ENCODE measurements at regions not wholly inside any gene's neighbourhood (a gene's known extent, or its start where the extent isn't known, plus 50 kb on each side); places are given as distances from the start of the nearest gene placed in this dataset.

DNA sequence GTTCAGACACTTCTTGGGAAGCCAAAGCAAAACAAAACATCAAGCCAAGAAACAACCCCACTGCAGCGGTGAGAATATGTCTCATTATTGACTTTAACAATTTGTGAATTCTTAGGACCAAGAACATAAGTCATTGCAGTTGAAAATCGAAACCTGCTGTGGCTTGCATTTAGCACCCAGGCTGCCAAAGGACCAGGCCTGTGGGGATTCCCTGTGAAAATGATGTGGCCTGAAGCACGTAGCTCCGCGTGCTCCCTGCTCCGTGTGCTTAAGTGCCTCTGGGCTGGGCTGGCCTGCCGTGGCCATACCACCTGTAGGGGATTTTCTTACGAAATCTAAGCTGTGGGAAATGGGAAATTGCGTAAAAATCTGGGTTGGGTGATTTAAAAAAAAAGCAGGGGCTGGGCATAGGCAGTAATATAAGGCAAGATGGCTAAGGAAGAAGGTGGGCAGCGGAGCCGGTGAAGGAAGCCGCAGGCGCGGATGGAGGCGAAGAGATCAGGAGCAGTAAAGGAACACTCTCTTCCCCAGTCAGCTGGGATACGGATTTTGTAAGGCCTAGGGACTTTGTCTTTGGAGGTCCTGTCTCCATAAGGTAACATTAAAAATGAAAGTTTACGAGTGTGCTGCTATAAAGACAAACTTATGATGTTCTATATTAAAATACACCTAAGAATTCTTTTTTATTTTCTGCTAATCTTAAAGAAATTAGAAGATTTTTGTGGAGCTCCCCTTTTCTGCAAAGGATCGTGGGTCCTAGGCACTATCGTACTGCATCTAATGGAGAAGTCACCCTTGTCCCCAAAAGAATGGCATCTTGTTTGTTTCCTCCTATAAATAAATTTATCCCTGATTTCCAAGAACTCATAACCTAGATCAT, 189.6 kb upstream of the SEMA6A start:
- Histone ChIP-seq H3K27me3 (ENCODE audit: control insufficient read depth, insufficient read depth, low read length) (no peaks in the 10 kb centered on the region), H3K4me3 (ENCODE audit: low read depth, low read length) (no peak overlapping the region), H3K36me3 (ENCODE audit: control insufficient read depth, insufficient read depth, low read length) (no peaks in the 10 kb centered on the region)
- TF ChIP-seq, protein P1, sequence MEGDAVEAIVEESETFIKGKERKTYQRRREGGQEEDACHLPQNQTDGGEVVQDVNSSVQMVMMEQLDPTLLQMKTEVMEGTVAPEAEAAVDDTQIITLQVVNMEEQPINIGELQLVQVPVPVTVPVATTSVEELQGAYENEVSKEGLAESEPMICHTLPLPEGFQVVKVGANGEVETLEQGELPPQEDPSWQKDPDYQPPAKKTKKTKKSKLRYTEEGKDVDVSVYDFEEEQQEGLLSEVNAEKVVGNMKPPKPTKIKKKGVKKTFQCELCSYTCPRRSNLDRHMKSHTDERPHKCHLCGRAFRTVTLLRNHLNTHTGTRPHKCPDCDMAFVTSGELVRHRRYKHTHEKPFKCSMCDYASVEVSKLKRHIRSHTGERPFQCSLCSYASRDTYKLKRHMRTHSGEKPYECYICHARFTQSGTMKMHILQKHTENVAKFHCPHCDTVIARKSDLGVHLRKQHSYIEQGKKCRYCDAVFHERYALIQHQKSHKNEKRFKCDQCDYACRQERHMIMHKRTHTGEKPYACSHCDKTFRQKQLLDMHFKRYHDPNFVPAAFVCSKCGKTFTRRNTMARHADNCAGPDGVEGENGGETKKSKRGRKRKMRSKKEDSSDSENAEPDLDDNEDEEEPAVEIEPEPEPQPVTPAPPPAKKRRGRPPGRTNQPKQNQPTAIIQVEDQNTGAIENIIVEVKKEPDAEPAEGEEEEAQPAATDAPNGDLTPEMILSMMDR (IDR thresholded peaks at IDR 0.05; ENCODE audit: insufficient read depth, low read length, severe bottlenecking), result no peak
- FAIRE-seq (no peak), DNase-seq (ENCODE audit: low read depth) (peak; percentile 96)

DNA sequence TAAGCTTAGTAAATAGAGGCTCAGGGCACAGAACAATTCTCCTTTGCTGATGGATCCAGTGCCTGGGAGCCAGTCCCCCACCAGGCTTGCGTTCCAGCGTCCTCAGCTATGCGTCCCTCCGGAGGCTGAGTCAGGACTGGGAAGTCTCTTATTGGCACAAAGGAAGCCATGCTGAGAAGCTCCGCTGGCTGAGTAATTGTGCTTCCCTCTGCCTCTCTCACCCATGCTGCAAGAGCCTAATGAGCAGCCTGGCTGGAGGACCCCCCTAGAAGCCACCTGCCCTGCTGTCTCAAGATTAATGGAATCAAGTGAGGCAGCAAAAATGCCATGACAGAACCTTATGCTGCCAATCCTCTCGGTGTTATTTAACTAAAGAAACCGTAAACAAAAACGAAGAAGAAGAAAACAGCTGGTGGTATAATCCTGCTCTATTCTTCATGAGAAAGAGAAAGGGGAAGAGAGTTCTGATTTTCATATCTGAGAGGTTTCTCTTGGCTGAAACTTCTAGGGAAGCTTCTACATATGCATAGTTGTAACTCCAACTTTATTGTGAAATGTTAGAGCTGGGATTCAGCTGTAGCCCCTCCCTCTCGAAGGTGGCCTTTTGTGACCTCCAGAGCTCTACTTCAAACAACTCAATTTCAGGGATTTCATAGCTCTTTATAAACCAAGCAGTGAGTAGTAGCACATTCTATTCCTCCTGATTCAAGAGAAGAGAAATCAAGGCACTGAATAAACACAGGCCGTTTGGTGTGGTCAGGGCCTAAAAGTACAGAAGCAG, 185.4 kb upstream of the SEMA6A start:
- DNase-seq (ENCODE audit: low read depth), result no peak
- H3K36me3 ChIP-seq (ENCODE audit: control insufficient read depth, insufficient read depth, low read length), result no peaks in the 10 kb centered on the region
- no peak for FAIRE-seq
- H3K4me3 ChIP-seq (ENCODE audit: low read depth, low read length), result no peak overlapping the region
- TF ChIP-seq, protein P1 (IDR thresholded peaks at IDR 0.05; ENCODE audit: insufficient read depth, low read length, severe bottlenecking), result no peak
- H3K27me3 ChIP-seq (ENCODE audit: control insufficient read depth, insufficient read depth, low read length), result no peaks in the 10 kb centered on the region

DNA sequence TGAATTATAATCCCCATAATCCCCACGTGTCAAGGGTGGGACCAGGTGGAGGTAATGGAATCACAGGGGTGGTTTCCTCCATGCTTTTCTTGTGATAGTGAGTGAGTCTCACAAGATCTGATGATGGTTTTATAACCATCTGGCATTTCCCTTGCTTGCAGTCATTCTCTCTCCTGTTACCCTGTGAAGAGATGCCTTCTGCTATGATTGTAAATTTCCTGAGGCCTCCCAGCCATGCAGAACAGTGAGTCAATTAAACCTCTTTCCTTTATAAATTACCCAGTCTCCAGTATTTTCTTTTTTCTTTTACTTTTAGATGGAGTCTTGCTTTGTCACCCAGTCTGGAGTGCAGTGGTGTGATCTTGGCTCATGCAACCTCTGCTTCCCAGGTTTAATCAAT, 182.7 kb upstream of the SEMA6A start:
- DNase-seq (ENCODE audit: low read depth) (no peak), FAIRE-seq (no peak)
- Histone ChIP-seq H3K27me3 (ENCODE audit: control insufficient read depth, insufficient read depth, low read length) (no peaks in the 10 kb centered on the region), H3K36me3 (ENCODE audit: control insufficient read depth, insufficient read depth, low read length) (no peaks in the 10 kb centered on the region), H3K4me3 (ENCODE audit: low read depth, low read length) (no peak overlapping the region)
- TF ChIP-seq, protein P1 (IDR thresholded peaks at IDR 0.05; ENCODE audit: insufficient read depth, low read length, severe bottlenecking), result no peak

DNA sequence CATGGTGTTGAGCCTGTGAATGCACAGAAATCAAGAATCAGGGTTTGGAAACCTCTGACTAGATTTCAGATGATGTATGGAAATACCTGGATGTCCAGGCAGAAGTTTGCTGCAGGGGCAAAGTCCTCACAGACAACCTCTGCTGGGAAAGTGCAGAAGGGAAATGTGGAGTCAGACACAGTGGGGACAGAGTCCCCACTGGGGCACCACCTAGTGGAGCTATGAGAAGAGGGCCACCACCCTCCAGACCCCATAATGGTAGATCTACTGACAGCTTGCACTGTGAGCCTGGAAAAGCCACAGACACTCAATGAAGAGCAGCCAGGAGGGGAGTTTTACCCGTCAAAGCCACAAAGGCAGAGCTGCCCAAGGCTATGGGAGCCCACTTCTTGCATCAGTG, 181.9 kb upstream of the SEMA6A start:
- TF ChIP-seq, protein P1 (IDR thresholded peaks at IDR 0.05; ENCODE audit: insufficient read depth, low read length, severe bottlenecking), result no peak
- FAIRE-seq (no peak), DNase-seq (ENCODE audit: low read depth) (no peak)
- Histone ChIP-seq H3K27me3 (ENCODE audit: control insufficient read depth, insufficient read depth, low read length) (no peaks in the 10 kb centered on the region), H3K36me3 (ENCODE audit: control insufficient read depth, insufficient read depth, low read length) (no peaks in the 10 kb centered on the region), H3K4me3 (ENCODE audit: low read depth, low read length) (no peak overlapping the region)

DNA sequence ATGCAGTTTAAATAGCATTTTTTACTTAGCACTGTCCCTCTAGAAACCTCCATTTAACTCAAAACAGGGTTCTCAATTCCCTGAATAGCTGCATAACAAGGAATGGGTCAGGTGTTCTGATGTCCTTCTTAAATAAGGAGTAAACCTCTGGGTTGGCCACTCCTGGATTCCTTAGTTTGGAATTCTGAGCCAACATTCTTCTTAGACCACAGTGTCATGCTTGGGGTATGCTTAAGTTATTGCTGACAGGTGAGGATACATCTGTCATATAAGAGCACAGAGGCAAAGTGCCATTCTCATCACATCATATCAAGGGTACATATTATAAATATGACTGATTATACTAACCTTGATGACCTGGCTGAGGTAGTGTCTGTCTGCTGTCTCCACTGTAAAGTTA, 179.9 kb upstream of the SEMA6A start:
- Histone ChIP-seq H3K27me3 (ENCODE audit: control insufficient read depth, insufficient read depth, low read length) (no peaks in the 10 kb centered on the region), H3K36me3 (ENCODE audit: control insufficient read depth, insufficient read depth, low read length) (no peaks in the 10 kb centered on the region), H3K4me3 (ENCODE audit: low read depth, low read length) (no peak overlapping the region)
- no peak for FAIRE-seq
- TF ChIP-seq, protein P1 (IDR thresholded peaks at IDR 0.05; ENCODE audit: insufficient read depth, low read length, severe bottlenecking), result no peak
- DNase-seq (ENCODE audit: low read depth), result peak; percentile 51

Measured in bronchial epithelial cell (primary cell).